ENCODE measurements at regions not wholly inside any gene's neighbourhood (a gene's known extent, or its start where the extent isn't known, plus 50 kb on each side); places are given as distances from the start of the nearest gene placed in this dataset.

DNA sequence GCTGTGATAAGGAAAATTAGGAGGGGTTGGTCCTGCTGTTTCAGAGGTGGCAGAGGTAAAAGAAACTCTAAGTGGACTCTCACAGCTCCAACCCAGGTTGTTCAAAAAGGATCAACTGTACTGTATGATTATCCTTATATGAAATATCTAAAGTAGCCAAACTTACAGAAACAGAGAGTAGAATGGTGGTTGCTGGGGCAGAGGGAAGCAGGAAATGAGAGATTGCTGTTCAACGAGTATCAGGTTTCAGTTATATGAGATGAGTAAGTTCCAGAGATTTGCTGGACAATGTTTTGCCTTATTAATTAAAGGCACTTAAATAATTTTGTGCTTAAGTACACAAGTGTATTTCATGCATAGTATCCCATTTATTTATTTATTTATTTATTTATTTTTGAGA, 972.0 kb upstream of the LRRTM1 start:
- no peak for TF ChIP-seq CREB1 (IDR thresholded peaks at IDR 0.05; ENCODE audit: low read depth)

GRCh38 chr2:81266106-81266505, 961.6 kb upstream of the LRRTM1 start:
- TF ChIP-seq TAF1 (IDR thresholded peaks at IDR 0.05; ENCODE audit: low read depth) = no peak
- TF ChIP-seq NFIC (IDR thresholded peaks at IDR 0.05) = no peak
- 0 out of 2 replicates have a peak, but pooled peaks have one; percentile 13 for TF ChIP-seq RAD21 (IDR thresholded peaks at IDR 0.05; ENCODE audit: low read depth)

DNA sequence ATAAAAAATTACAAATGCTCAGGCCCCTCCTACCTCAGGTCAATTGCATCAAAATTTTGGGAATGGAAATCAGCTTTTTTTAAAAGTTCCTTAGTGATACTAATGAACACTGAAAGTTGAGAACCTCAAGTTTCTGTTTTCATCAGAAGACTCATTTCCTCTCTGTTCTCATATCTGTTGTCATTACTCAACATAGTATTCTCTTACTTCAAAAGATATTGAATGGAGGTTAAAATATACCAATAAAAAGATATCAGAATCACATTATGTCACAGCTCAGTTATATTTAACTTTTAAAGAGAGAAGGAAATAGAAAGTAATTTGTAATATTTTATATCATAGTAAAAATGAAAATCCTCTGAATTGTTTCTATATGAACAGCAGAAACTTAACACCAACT, 959.4 kb upstream of the LRRTM1 start:
- TF ChIP-seq USF1 (IDR thresholded peaks at IDR 0.05) = no peak
- TF ChIP-seq, protein P1, sequence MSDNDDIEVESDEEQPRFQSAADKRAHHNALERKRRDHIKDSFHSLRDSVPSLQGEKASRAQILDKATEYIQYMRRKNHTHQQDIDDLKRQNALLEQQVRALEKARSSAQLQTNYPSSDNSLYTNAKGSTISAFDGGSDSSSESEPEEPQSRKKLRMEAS (IDR thresholded peaks at IDR 0.05) = no peak
- no peak for TF ChIP-seq EGR1 (IDR thresholded peaks at IDR 0.05)
- no peak for TF ChIP-seq RAD21 (IDR thresholded peaks at IDR 0.05; ENCODE audit: low read depth)
- no peak for TF ChIP-seq TEAD4 (IDR thresholded peaks at IDR 0.05)

- TF ChIP-seq TEAD4 (IDR thresholded peaks at IDR 0.05) (no peak), CREB1 (IDR thresholded peaks at IDR 0.05; ENCODE audit: low read depth) (no peak), USF1 (IDR thresholded peaks at IDR 0.05) (no peak), EP300 (IDR thresholded peaks at IDR 0.05; ENCODE audit: borderline replicate concordance) (no peak), RAD21 (IDR thresholded peaks at IDR 0.05; ENCODE audit: low read depth) (no peak), EGR1 (IDR thresholded peaks at IDR 0.05) (no peak), TAF1 (IDR thresholded peaks at IDR 0.05; ENCODE audit: low read depth) (no peak)
- TF ChIP-seq, protein P1 (IDR thresholded peaks at IDR 0.05) = no peak
- TF ChIP-seq, protein P2, sequence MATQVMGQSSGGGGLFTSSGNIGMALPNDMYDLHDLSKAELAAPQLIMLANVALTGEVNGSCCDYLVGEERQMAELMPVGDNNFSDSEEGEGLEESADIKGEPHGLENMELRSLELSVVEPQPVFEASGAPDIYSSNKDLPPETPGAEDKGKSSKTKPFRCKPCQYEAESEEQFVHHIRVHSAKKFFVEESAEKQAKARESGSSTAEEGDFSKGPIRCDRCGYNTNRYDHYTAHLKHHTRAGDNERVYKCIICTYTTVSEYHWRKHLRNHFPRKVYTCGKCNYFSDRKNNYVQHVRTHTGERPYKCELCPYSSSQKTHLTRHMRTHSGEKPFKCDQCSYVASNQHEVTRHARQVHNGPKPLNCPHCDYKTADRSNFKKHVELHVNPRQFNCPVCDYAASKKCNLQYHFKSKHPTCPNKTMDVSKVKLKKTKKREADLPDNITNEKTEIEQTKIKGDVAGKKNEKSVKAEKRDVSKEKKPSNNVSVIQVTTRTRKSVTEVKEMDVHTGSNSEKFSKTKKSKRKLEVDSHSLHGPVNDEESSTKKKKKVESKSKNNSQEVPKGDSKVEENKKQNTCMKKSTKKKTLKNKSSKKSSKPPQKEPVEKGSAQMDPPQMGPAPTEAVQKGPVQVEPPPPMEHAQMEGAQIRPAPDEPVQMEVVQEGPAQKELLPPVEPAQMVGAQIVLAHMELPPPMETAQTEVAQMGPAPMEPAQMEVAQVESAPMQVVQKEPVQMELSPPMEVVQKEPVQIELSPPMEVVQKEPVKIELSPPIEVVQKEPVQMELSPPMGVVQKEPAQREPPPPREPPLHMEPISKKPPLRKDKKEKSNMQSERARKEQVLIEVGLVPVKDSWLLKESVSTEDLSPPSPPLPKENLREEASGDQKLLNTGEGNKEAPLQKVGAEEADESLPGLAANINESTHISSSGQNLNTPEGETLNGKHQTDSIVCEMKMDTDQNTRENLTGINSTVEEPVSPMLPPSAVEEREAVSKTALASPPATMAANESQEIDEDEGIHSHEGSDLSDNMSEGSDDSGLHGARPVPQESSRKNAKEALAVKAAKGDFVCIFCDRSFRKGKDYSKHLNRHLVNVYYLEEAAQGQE (IDR thresholded peaks at IDR 0.05; ENCODE audit: low read depth) = no peak
Observed at GRCh38 chr2:81260320-81260719, 955.8 kb upstream of the LRRTM1 start.

DNA sequence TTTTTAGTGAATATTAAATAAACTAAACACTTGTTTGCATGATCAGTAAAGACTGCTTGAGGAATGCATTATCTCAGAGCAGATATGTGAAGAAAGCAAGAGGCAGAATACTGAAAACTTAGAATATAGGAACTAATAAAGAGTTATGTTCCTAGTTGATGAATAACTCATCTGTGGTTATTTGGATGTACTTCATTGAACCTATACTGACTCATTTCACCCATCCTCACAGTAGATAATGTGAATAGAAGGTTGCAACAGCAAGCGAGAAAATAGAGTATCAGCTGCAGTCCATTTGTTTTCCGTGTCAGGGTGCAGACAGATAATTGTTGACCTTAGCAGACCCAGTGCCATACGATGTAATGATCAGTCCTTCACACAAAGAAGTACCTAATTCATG, 945.7 kb upstream of the LRRTM1 start:
- no peak for TF ChIP-seq USF1 (IDR thresholded peaks at IDR 0.05)
- TF ChIP-seq CEBPB (IDR thresholded peaks at IDR 0.05) = no peak
- no peak for TF ChIP-seq TEAD4 (IDR thresholded peaks at IDR 0.05)
- TF ChIP-seq, protein P2 (IDR thresholded peaks at IDR 0.05; ENCODE audit: low read depth) = no peak
- TF ChIP-seq ZBTB7A (IDR thresholded peaks at IDR 0.05; ENCODE audit: low read depth) = no peak
- no peak for TF ChIP-seq CREB1 (IDR thresholded peaks at IDR 0.05; ENCODE audit: low read depth)
- TF ChIP-seq YY1 (IDR thresholded peaks at IDR 0.05; ENCODE audit: low read depth) = no peak
- no peak for TF ChIP-seq TCF12 (IDR thresholded peaks at IDR 0.05; ENCODE audit: low read depth)
- no peak for TF ChIP-seq NFIC (IDR thresholded peaks at IDR 0.05)

- no peak for TF ChIP-seq TEAD4 (IDR thresholded peaks at IDR 0.05)
- TF ChIP-seq USF1 (IDR thresholded peaks at IDR 0.05) = no peak
Observed at GRCh38 chr2:81249152-81249551, 944.6 kb upstream of the LRRTM1 start.

- TF ChIP-seq TEAD4 (IDR thresholded peaks at IDR 0.05) (no peak), EP300 (IDR thresholded peaks at IDR 0.05; ENCODE audit: borderline replicate concordance) (no peak), EGR1 (IDR thresholded peaks at IDR 0.05) (no peak), RAD21 (IDR thresholded peaks at IDR 0.05; ENCODE audit: low read depth) (no peak), CREB1 (IDR thresholded peaks at IDR 0.05; ENCODE audit: low read depth) (no peak), YY1 (IDR thresholded peaks at IDR 0.05; ENCODE audit: low read depth) (no peak), ZBTB7A (IDR thresholded peaks at IDR 0.05; ENCODE audit: low read depth) (no peak), NFIC (IDR thresholded peaks at IDR 0.05) (no peak), TAF1 (IDR thresholded peaks at IDR 0.05; ENCODE audit: low read depth) (no peak)
- TF ChIP-seq, protein P1 (IDR thresholded peaks at IDR 0.05) = no peak
Observed at GRCh38 chr2:81247648-81248047, 943.1 kb upstream of the LRRTM1 start.
